ENCODE measurements at regions not wholly inside any gene's neighbourhood (a gene's known extent, or its start where the extent isn't known, plus 50 kb on each side); places are given as distances from the start of the nearest gene placed in this dataset.

- TF ChIP-seq CTCF (IDR thresholded peaks at IDR 0.05; ENCODE audit: insufficient read depth, low read length, poor library complexity, severe bottlenecking) (no peak), EZH2phosphoT487 (conservative IDR thresholded peaks at IDR 0.05; ENCODE audit: low read length) (no peak)
- H3K79me2 ChIP-seq (ENCODE audit: insufficient read depth, low read length) = no peaks in the 10 kb centered on the region
- H2AFZ ChIP-seq (ENCODE audit: low read depth, low read length, severe bottlenecking) = no peak overlapping the region
These were observed 492.3 kb downstream of the ZEB2 start for GRCh38 chr2:144027593-144027992.

GRCh38 chr2:144026753-144027152, 493.2 kb downstream of the ZEB2 start:
- no peaks in the 10 kb centered on the region for H4K20me1 ChIP-seq (ENCODE audit: low read depth, low read length)
- no peaks in the 10 kb centered on the region for H3K9me2 ChIP-seq (replicated peaks; ENCODE audit: insufficient read depth, low read length)
- no peaks in the 10 kb centered on the region for H3F3A ChIP-seq (ENCODE audit: insufficient read depth)
- no peaks in the 10 kb centered on the region for H3K9me3 ChIP-seq (ENCODE audit: insufficient read depth, low read length)
- no peaks in the 10 kb centered on the region for H3K36me3 ChIP-seq (ENCODE audit: low read length)
- TF ChIP-seq CTCF (IDR thresholded peaks at IDR 0.05; ENCODE audit: insufficient read depth, low read length, poor library complexity, severe bottlenecking) (no peak), EZH2phosphoT487 (conservative IDR thresholded peaks at IDR 0.05; ENCODE audit: low read length) (no peak)
- H3K27ac ChIP-seq (ENCODE audit: low read depth, low read length) = no peak overlapping the region
- H3K4me3 ChIP-seq (ENCODE audit: insufficient read depth, low read length, poor library complexity, severe bottlenecking) = no peak overlapping the region
- H3K9ac ChIP-seq (ENCODE audit: low read length) = no peak overlapping the region
- no peaks in the 10 kb centered on the region for H3K27me3 ChIP-seq (ENCODE audit: low read length)
- no peak overlapping the region for H2AFZ ChIP-seq (ENCODE audit: low read depth, low read length, severe bottlenecking)
- H3K79me2 ChIP-seq (ENCODE audit: insufficient read depth, low read length) = no peaks in the 10 kb centered on the region
- no peak overlapping the region for H3K4me2 ChIP-seq (ENCODE audit: low read depth, low read length, poor library complexity, severe bottlenecking)

More at GRCh38 chr2:144027593-144027992, 492.3 kb downstream of the ZEB2 start:
- H3K9me2 ChIP-seq (replicated peaks; ENCODE audit: insufficient read depth, low read length) = no peaks in the 10 kb centered on the region
- H4K20me1 ChIP-seq (ENCODE audit: low read depth, low read length) = no peaks in the 10 kb centered on the region
- H3K9me3 ChIP-seq (ENCODE audit: insufficient read depth, low read length) = no peaks in the 10 kb centered on the region
- H3F3A ChIP-seq (ENCODE audit: insufficient read depth) = no peaks in the 10 kb centered on the region
- no peaks in the 10 kb centered on the region for H3K27me3 ChIP-seq (ENCODE audit: low read length)
- H3K36me3 ChIP-seq (ENCODE audit: low read length) = no peaks in the 10 kb centered on the region
- H3K4me3 ChIP-seq (ENCODE audit: insufficient read depth, low read length, poor library complexity, severe bottlenecking) = no peak overlapping the region
- no peak overlapping the region for H3K9ac ChIP-seq (ENCODE audit: low read length)
- no peak overlapping the region for H3K4me2 ChIP-seq (ENCODE audit: low read depth, low read length, poor library complexity, severe bottlenecking)
- no peak overlapping the region for H3K27ac ChIP-seq (ENCODE audit: low read depth, low read length)

- Histone ChIP-seq H3K9ac (ENCODE audit: low read length) (no peak overlapping the region), H3K9me2 (replicated peaks; ENCODE audit: insufficient read depth, low read length) (no peaks in the 10 kb centered on the region), H3K27ac (ENCODE audit: low read depth, low read length) (no peak overlapping the region), H3K27me3 (ENCODE audit: low read length) (no peaks in the 10 kb centered on the region), H2AFZ (ENCODE audit: low read depth, low read length, severe bottlenecking) (no peak overlapping the region), H3F3A (ENCODE audit: insufficient read depth) (no peaks in the 10 kb centered on the region), H3K4me2 (ENCODE audit: low read depth, low read length, poor library complexity, severe bottlenecking) (no peak overlapping the region), H3K79me2 (ENCODE audit: insufficient read depth, low read length) (no peaks in the 10 kb centered on the region), H3K4me3 (ENCODE audit: insufficient read depth, low read length, poor library complexity, severe bottlenecking) (no peak overlapping the region), H3K36me3 (ENCODE audit: low read length) (no peaks in the 10 kb centered on the region), H4K20me1 (ENCODE audit: low read depth, low read length) (no peaks in the 10 kb centered on the region), H3K9me3 (ENCODE audit: insufficient read depth, low read length) (no peaks in the 10 kb centered on the region)
- TF ChIP-seq CTCF (IDR thresholded peaks at IDR 0.05; ENCODE audit: insufficient read depth, low read length, poor library complexity, severe bottlenecking) (no peak), EZH2phosphoT487 (conservative IDR thresholded peaks at IDR 0.05; ENCODE audit: low read length) (no peak)
These were observed 499.9 kb downstream of the ZEB2 start for GRCh38 chr2:144020047-144020446.

Data from SU-DHL-6 (cell line).